ENCODE measurements at regions not wholly inside any gene's neighbourhood (a gene's known extent, or its start where the extent isn't known, plus 50 kb on each side); places are given as distances from the start of the nearest gene placed in this dataset.

DNA sequence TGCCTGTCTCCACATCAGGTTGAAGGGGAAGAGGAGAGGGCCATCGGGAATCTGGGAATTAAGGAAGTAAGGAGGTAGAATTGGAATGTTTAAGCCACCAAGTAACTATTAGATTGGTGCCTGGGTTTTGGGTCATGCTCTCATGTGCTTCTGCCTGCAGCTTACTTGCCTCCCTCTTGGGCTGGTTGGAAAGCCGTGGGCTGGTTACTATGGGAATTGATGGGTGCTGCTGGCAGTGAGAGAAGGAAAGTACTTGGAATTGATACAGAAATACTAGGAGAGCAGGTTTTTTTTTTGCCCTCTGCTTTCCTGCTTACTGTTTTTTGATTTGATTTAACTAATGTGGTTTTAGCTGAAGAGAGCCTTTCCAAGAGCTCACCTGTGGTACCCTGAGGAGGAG lies 493.5 kb upstream of the RGS6 start:
- Histone ChIP-seq H2AFZ (ENCODE audit: low read depth, low read length) (no peak overlapping the region), H4K20me1 (ENCODE audit: insufficient read depth, low read length) (peaks cover 3% of the 10 kb centered on the region; the same call in 1 of the 2 replicates), H3K9ac (ENCODE audit: low read depth, low read length) (no peak overlapping the region), H3K4me2 (ENCODE audit: insufficient read depth, low read length) (no peak overlapping the region), H3K9me3 (ENCODE audit: insufficient read depth, low read length, severe bottlenecking) (no peaks in the 10 kb centered on the region), H3K27me3 (ENCODE audit: insufficient read depth, low read length, poor library complexity) (no peaks in the 10 kb centered on the region), H3K27ac (ENCODE audit: low read length) (no peak overlapping the region), H3K4me3 (ENCODE audit: low read depth in 1 of 2, low read length in 2 of 2) (no peak overlapping the region), H3K79me2 (ENCODE audit: insufficient read depth, low read length) (peaks cover 26% of the 10 kb centered on the region; the same call in 1 of the 2 replicates), H3K36me3 (ENCODE audit: insufficient read depth, low read length) (peaks cover 6% of the 10 kb centered on the region; the same call in 1 of the 2 replicates), H3K4me1 (ENCODE audit: insufficient read depth, low read length) (no peaks in the 10 kb centered on the region)
- ATAC-seq (ENCODE audit: insufficient read depth, low read depth) (no peak), DNase-seq (no peak)
- no peak for TF ChIP-seq EZH2 (IDR thresholded peaks at IDR 0.05; ENCODE audit: borderline replicate concordance, low read depth, low read length, severe bottlenecking)
- no peak for TF ChIP-seq CTCF (IDR thresholded peaks at IDR 0.05; ENCODE audit: borderline replicate concordance, extremely low read depth, low read length, poor library complexity, severe bottlenecking)

DNA sequence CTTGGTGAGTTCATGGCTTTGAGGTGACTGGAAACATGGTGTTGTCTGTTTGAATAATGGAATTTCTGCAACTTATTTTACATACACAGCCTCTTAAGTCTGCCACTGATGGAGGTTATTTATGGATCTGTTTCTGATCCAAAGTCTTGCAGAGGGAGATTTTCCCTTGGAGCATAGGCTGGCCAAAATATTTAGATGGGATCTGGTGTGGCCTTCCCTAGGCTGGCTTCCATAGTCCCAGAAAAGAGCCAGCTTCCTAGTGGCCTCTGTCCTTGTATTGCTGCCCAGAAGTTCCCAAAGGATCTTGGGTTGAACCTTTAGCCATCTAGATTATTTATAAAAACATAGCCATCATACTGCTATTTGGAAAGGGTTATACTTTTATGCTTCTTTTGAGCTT lies 491.1 kb upstream of the RGS6 start:
- ATAC-seq (ENCODE audit: insufficient read depth, low read depth) (no peak), DNase-seq (no peak)
- H3K79me2 ChIP-seq (ENCODE audit: insufficient read depth, low read length), result peaks cover 20% of the 10 kb centered on the region; the same call in 1 of the 2 replicates
- no peak overlapping the region for H3K9ac ChIP-seq (ENCODE audit: low read depth, low read length)
- no peaks in the 10 kb centered on the region for H3K4me1 ChIP-seq (ENCODE audit: insufficient read depth, low read length)
- peaks cover 3% of the 10 kb centered on the region; the same call in 1 of the 2 replicates for H4K20me1 ChIP-seq (ENCODE audit: insufficient read depth, low read length)
- no peaks in the 10 kb centered on the region for H3K27me3 ChIP-seq (ENCODE audit: insufficient read depth, low read length, poor library complexity)
- no peak overlapping the region for H2AFZ ChIP-seq (ENCODE audit: low read depth, low read length)
- no peaks in the 10 kb centered on the region for H3K36me3 ChIP-seq (ENCODE audit: insufficient read depth, low read length)
- no peak overlapping the region for H3K27ac ChIP-seq (ENCODE audit: low read length)
- H3K4me2 ChIP-seq (ENCODE audit: insufficient read depth, low read length), result no peak overlapping the region
- TF ChIP-seq EZH2 (IDR thresholded peaks at IDR 0.05; ENCODE audit: borderline replicate concordance, low read depth, low read length, severe bottlenecking) (no peak), CTCF (IDR thresholded peaks at IDR 0.05; ENCODE audit: borderline replicate concordance, extremely low read depth, low read length, poor library complexity, severe bottlenecking) (no peak)
- H3K4me3 ChIP-seq (ENCODE audit: low read depth in 1 of 2, low read length in 2 of 2), result no peak overlapping the region
- H3K9me3 ChIP-seq (ENCODE audit: insufficient read depth, low read length, severe bottlenecking), result no peaks in the 10 kb centered on the region

- Histone ChIP-seq H3K4me3 (ENCODE audit: low read depth in 1 of 2, low read length in 2 of 2) (no peak overlapping the region), H3K9ac (ENCODE audit: low read depth, low read length) (no peak overlapping the region), H3K9me3 (ENCODE audit: insufficient read depth, low read length, severe bottlenecking) (no peaks in the 10 kb centered on the region), H3K4me2 (ENCODE audit: insufficient read depth, low read length) (no peak overlapping the region), H3K36me3 (ENCODE audit: insufficient read depth, low read length) (no peaks in the 10 kb centered on the region), H3K27ac (ENCODE audit: low read length) (no peak overlapping the region), H3K79me2 (ENCODE audit: insufficient read depth, low read length) (peaks cover 9% of the 10 kb centered on the region; the same call in 1 of the 2 replicates), H3K4me1 (ENCODE audit: insufficient read depth, low read length) (no peaks in the 10 kb centered on the region), H4K20me1 (ENCODE audit: insufficient read depth, low read length) (peaks cover 3% of the 10 kb centered on the region; the same call in 1 of the 2 replicates), H2AFZ (ENCODE audit: low read depth, low read length) (no peak overlapping the region), H3K27me3 (ENCODE audit: insufficient read depth, low read length, poor library complexity) (no peaks in the 10 kb centered on the region)
- DNase-seq, result no peak
- TF ChIP-seq EZH2 (IDR thresholded peaks at IDR 0.05; ENCODE audit: borderline replicate concordance, low read depth, low read length, severe bottlenecking), result no peak
- no peak for TF ChIP-seq CTCF (IDR thresholded peaks at IDR 0.05; ENCODE audit: borderline replicate concordance, extremely low read depth, low read length, poor library complexity, severe bottlenecking)
- no peak for ATAC-seq (ENCODE audit: insufficient read depth, low read depth)
Observed at GRCh38 chr14:71444030-71444822, 488.0 kb upstream of the RGS6 start.

All from DND-41 (cell line).